ENCODE measurements at regions not wholly inside any gene's neighbourhood (a gene's known extent, or its start where the extent isn't known, plus 50 kb on each side); places are given as distances from the start of the nearest gene placed in this dataset.
"Not testable (repeated sequence)": the region's sequence is repeated elsewhere in the genome, so short reads cannot be mapped to it uniquely, and the experiment has no call there.

GRCh38 chr12:113533842-113534375, 62.2 kb upstream of the LHX5 start:
- Histone ChIP-seq H3K4me1 (ENCODE audit: insufficient read depth, low read length, poor library complexity, severe bottlenecking) (no peaks in the 10 kb centered on the region), H3K27ac (ENCODE audit: low read depth, low read length, poor library complexity, severe bottlenecking) (no peak overlapping the region), H3K4me3 (ENCODE audit: low read depth, low read length, poor library complexity, severe bottlenecking) (no peak overlapping the region), H3K27me3 (replicated peaks; ENCODE audit: insufficient read depth, low read depth, low read length, poor library complexity) (peaks cover 69% of the 10 kb centered on the region), H3K9me3 (ENCODE audit: low read depth, low read length, poor library complexity, severe bottlenecking) (no peaks in the 10 kb centered on the region), H3K36me3 (ENCODE audit: insufficient read depth, low read length, poor library complexity, severe bottlenecking) (no peaks in the 10 kb centered on the region)
- no TSS peak for BruUV-seq (replicated peaks)
- no peak for TF ChIP-seq EZH2 (IDR thresholded peaks at IDR 0.05; ENCODE audit: borderline replicate concordance, low read depth, low read length, poor library complexity, severe bottlenecking)
- TF ChIP-seq CTCF (conservative IDR thresholded peaks at IDR 0.05; ENCODE audit: low read depth, low read length) = no peak
- ChIA-PET POLR2A (ENCODE audit: low non-redundant PET) (no interaction called here), CTCF (no interaction called here)
- no peak for DNase-seq (ENCODE audit: low spot score)
- intact Hi-C loops (cut with micrococcal nuclease; ENCODE audit: unreplicated experiment) = no loop called here

GRCh38 chr12:113532292-113532691, 60.6 kb upstream of the LHX5 start:
- intact Hi-C loops (cut with micrococcal nuclease; ENCODE audit: unreplicated experiment) = no loop called here
- Histone ChIP-seq H3K27ac (ENCODE audit: low read depth, low read length, poor library complexity, severe bottlenecking) (no peak overlapping the region), H3K36me3 (ENCODE audit: insufficient read depth, low read length, poor library complexity, severe bottlenecking) (no peaks in the 10 kb centered on the region), H3K27me3 (replicated peaks; ENCODE audit: insufficient read depth, low read depth, low read length, poor library complexity) (peaks cover 78% of the 10 kb centered on the region), H3K9me3 (ENCODE audit: low read depth, low read length, poor library complexity, severe bottlenecking) (no peaks in the 10 kb centered on the region), H3K4me1 (ENCODE audit: insufficient read depth, low read length, poor library complexity, severe bottlenecking) (no peaks in the 10 kb centered on the region), H3K4me3 (ENCODE audit: low read depth, low read length, poor library complexity, severe bottlenecking) (no peak overlapping the region)
- no peak for TF ChIP-seq EZH2 (IDR thresholded peaks at IDR 0.05; ENCODE audit: borderline replicate concordance, low read depth, low read length, poor library complexity, severe bottlenecking)
- no peak for TF ChIP-seq CTCF (conservative IDR thresholded peaks at IDR 0.05; ENCODE audit: low read depth, low read length)
- no TSS peak for BruUV-seq (replicated peaks)
- ChIA-PET CTCF (no interaction called here), POLR2A (ENCODE audit: low non-redundant PET) (no interaction called here)
- no peak for DNase-seq (ENCODE audit: low spot score)

- H3K4me3 ChIP-seq (ENCODE audit: low read depth, low read length, poor library complexity, severe bottlenecking); intact Hi-C loops (cut with micrococcal nuclease; ENCODE audit: unreplicated experiment); H3K27ac ChIP-seq (ENCODE audit: low read depth, low read length, poor library complexity, severe bottlenecking); CTCF ChIA-PET; POLR2A ChIA-PET (ENCODE audit: low non-redundant PET); DNase-seq (ENCODE audit: low spot score); H3K36me3 ChIP-seq (ENCODE audit: insufficient read depth, low read length, poor library complexity, severe bottlenecking); H3K9me3 ChIP-seq (ENCODE audit: low read depth, low read length, poor library complexity, severe bottlenecking); H3K4me1 ChIP-seq (ENCODE audit: insufficient read depth, low read length, poor library complexity, severe bottlenecking); BruUV-seq (replicated peaks): not testable (repeated sequence)
- peaks cover 77% of the 10 kb centered on the region for H3K27me3 ChIP-seq (replicated peaks; ENCODE audit: insufficient read depth, low read depth, low read length, poor library complexity)
Measured at GRCh38 chr12:113531073-113531472, 59.4 kb upstream of the LHX5 start.

GRCh38 chr12:113528606-113529293, 57.1 kb upstream of the LHX5 start:
- Histone ChIP-seq H3K4me1 (ENCODE audit: insufficient read depth, low read length, poor library complexity, severe bottlenecking) (no peaks in the 10 kb centered on the region), H3K27me3 (replicated peaks; ENCODE audit: insufficient read depth, low read depth, low read length, poor library complexity) (peaks cover 78% of the 10 kb centered on the region), H3K4me3 (ENCODE audit: low read depth, low read length, poor library complexity, severe bottlenecking) (no peak overlapping the region), H3K9me3 (ENCODE audit: low read depth, low read length, poor library complexity, severe bottlenecking) (no peaks in the 10 kb centered on the region), H3K36me3 (ENCODE audit: insufficient read depth, low read length, poor library complexity, severe bottlenecking) (no peaks in the 10 kb centered on the region), H3K27ac (ENCODE audit: low read depth, low read length, poor library complexity, severe bottlenecking) (no peak overlapping the region)
- no TSS peak for BruUV-seq (replicated peaks)
- ChIA-PET CTCF (no interaction called here), POLR2A (ENCODE audit: low non-redundant PET) (no interaction called here)
- intact Hi-C loops (cut with micrococcal nuclease; ENCODE audit: unreplicated experiment) = no loop called here
- no peak for DNase-seq (ENCODE audit: low spot score)
- TF ChIP-seq CTCF (conservative IDR thresholded peaks at IDR 0.05; ENCODE audit: low read depth, low read length) = no peak
- TF ChIP-seq EZH2 (IDR thresholded peaks at IDR 0.05; ENCODE audit: borderline replicate concordance, low read depth, low read length, poor library complexity, severe bottlenecking) = no peak

All from A673 (cell line).